NT2/D1 (cell line): ENCODE measurements at regions not wholly inside any gene's neighbourhood (a gene's known extent, or its start where the extent isn't known, plus 50 kb on each side); places are given as distances from the start of the nearest gene placed in this dataset.

Source experiments
- SUZ12 ChIP-seq: IDR thresholded peaks from 2 replicates; pipeline ENCODE4 v1.6.1; 2011; ENCODE audit not compliant: insufficient read length, insufficient read depth; ENCODE audit errors: extremely low read depth
- YY1 ChIP-seq: IDR thresholded peaks from 2 replicates; pipeline ENCODE4 v1.6.1; 2011; ENCODE audit not compliant: insufficient read length, insufficient read depth
- ZNF274 ChIP-seq: IDR thresholded peaks from 2 replicates; pipeline ENCODE4 v1.6.1; 2011; ENCODE audit warnings: mild to moderate bottlenecking, low read depth, low read length

- TF ChIP-seq YY1 (no peak), SUZ12 (no peak), ZNF274 (no peak)
Observed at GRCh38 chr2:155266109-155266508, 567.6 kb downstream of the KCNJ3 start.
